Mesothelial cell of epicardium (in vitro differentiated cells): ENCODE measurements at regions not wholly inside any gene's neighbourhood (a gene's known extent, or its start where the extent isn't known, plus 50 kb on each side); places are given as distances from the start of the nearest gene placed in this dataset.
A peak's percentile ranks its signal among the peaks of the same experiment; 100 is the strongest.
"Not testable (repeated sequence)": the region's sequence is repeated elsewhere in the genome, so short reads cannot be mapped to it uniquely, and the experiment has no call there.

Source experiments
- DNase-seq, 2 experiments: peaks; one replicate each; pipeline ENCODE4 v3.0.0; 2021; ENCODE audit warnings: low spot score in 2 of 2; ENCODE audit not compliant: unreplicated experiment in 2 of 2
- H3K27ac Mint-ChIP-seq: 2 replicates; pipeline ENCODE4 v1.8.0; 2021; ENCODE audit warnings: mixed read lengths
- H3K27me3 Mint-ChIP-seq: 2 replicates; pipeline ENCODE4 v1.8.0; 2021; ENCODE audit warnings: low read depth, mixed read lengths
- H3K36me3 Mint-ChIP-seq: 2 replicates; pipeline ENCODE4 v1.8.0; 2021; ENCODE audit warnings: mixed read lengths
- H3K4me1 Mint-ChIP-seq: 2 replicates; pipeline ENCODE4 v1.8.0; 2021; ENCODE audit warnings: mixed read lengths
- H3K4me3 Mint-ChIP-seq: 2 replicates; pipeline ENCODE4 v1.8.0; 2021; ENCODE audit warnings: mild to moderate bottlenecking, moderate library complexity, mixed read lengths
- H3K9me3 Mint-ChIP-seq: 2 replicates; pipeline ENCODE4 v1.8.0; 2021; ENCODE audit warnings: mixed read lengths
- CTCF ChIP-seq: fragments of 200-600 bp; sonication (generic); IDR thresholded peaks from one replicate; pipeline ENCODE4 v1.5.0; 2021; ENCODE audit warnings: antibody characterized with exemption; ENCODE audit not compliant: unreplicated experiment

- no peaks in the 10 kb centered on the region for H3K36me3 Mint-ChIP-seq
- no peaks in the 10 kb centered on the region for H3K4me1 Mint-ChIP-seq
- H3K27me3 Mint-ChIP-seq: no peaks in the 10 kb centered on the region
- H3K9me3 Mint-ChIP-seq: peaks cover 14% of the 10 kb centered on the region
- no peak overlapping the region for H3K27ac Mint-ChIP-seq
- H3K4me3 Mint-ChIP-seq: no peak overlapping the region
- TF ChIP-seq CTCF: no peak
- DNase-seq: no peak
Observed at GRCh38 chr14:43522901-43523300, 984.2 kb downstream of the FSCB start.

- TF ChIP-seq CTCF: no peak
- Mint-ChIP-seq H3K4me3 (no peak overlapping the region), H3K27me3 (no peaks in the 10 kb centered on the region), H3K4me1 (no peaks in the 10 kb centered on the region), H3K9me3 (peaks cover 14% of the 10 kb centered on the region), H3K27ac (no peak overlapping the region), H3K36me3 (no peaks in the 10 kb centered on the region)
- DNase-seq: no peak
Observed at GRCh38 chr14:43522191-43522590, 984.9 kb downstream of the FSCB start.

GRCh38 chr14:43503508-43503907 is 1003.6 kb downstream of the FSCB start:
- no peak overlapping the region for H3K27ac Mint-ChIP-seq
- peaks cover 38% of the 10 kb centered on the region for H3K4me1 Mint-ChIP-seq
- H3K27me3 Mint-ChIP-seq: no peaks in the 10 kb centered on the region
- H3K9me3 Mint-ChIP-seq: peaks cover 8% of the 10 kb centered on the region
- no peak for DNase-seq
- TF ChIP-seq CTCF: no peak
- no peak overlapping the region for H3K4me3 Mint-ChIP-seq
- H3K36me3 Mint-ChIP-seq: no peaks in the 10 kb centered on the region

- not testable (repeated sequence) for H3K4me3 Mint-ChIP-seq, DNase-seq, H3K36me3 Mint-ChIP-seq, H3K27ac Mint-ChIP-seq, H3K27me3 Mint-ChIP-seq, H3K4me1 Mint-ChIP-seq, H3K9me3 Mint-ChIP-seq
Observed at GRCh38 chr14:43492359-43492758, 1014.7 kb downstream of the FSCB start.

GRCh38 chr14:43483415-43483814 is 1023.7 kb downstream of the FSCB start:
- H3K36me3 Mint-ChIP-seq: no peaks in the 10 kb centered on the region
- DNase-seq: no peak
- no peaks in the 10 kb centered on the region for H3K9me3 Mint-ChIP-seq
- no peaks in the 10 kb centered on the region for H3K27me3 Mint-ChIP-seq
- no peak overlapping the region for H3K4me3 Mint-ChIP-seq
- H3K4me1 Mint-ChIP-seq: peaks cover 36% of the 10 kb centered on the region
- H3K27ac Mint-ChIP-seq: peak overlapping the region; percentile 85
- TF ChIP-seq CTCF: no peak

- no peak for TF ChIP-seq CTCF
- H3K27ac Mint-ChIP-seq: no peak overlapping the region
Observed at GRCh38 chr14:43481864-43482263, 1025.2 kb downstream of the FSCB start.

More at GRCh38 chr14:43481864-43482263, 1025.2 kb downstream of the FSCB start:
- no peaks in the 10 kb centered on the region for H3K27me3 Mint-ChIP-seq
- no peaks in the 10 kb centered on the region for H3K9me3 Mint-ChIP-seq
- peaks cover 36% of the 10 kb centered on the region for H3K4me1 Mint-ChIP-seq
- H3K4me3 Mint-ChIP-seq: no peak overlapping the region
- no peaks in the 10 kb centered on the region for H3K36me3 Mint-ChIP-seq
- DNase-seq: no peak
